HG03378 (cell line): ENCODE measurements at regions not wholly inside any gene's neighbourhood (a gene's known extent, or its start where the extent isn't known, plus 50 kb on each side); places are given as distances from the start of the nearest gene placed in this dataset.

Source experiments
- ATAC-seq: cut with Tn5 transposase; IDR thresholded peaks from one replicate; pipeline ENCODE4 v1.9.1; 2021; ENCODE audit warnings: mild to moderate bottlenecking, moderate library complexity; ENCODE audit not compliant: unreplicated experiment

GRCh38 chr22:49449811-49450446 is 377.7 kb downstream of the BRD1 start:
- ATAC-seq = no peak

DNA sequence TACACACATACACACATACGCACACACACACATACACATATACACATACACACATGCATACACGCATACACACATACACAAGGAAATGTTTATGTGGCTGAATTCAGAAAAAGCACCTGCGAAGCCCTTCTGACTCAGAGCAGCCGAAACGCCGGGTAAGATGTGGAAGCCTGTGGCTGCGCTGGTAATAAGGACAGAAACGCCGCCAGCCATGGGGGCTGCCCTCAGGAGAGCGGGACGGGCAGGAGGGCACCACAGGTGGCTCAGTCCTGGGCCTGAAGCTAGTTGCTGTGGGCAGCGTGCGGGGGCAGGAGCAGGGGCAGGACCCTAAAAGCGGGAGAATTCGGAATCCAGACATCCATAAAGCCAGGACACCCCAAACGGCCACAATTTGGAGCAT is 378.3 kb downstream of the BRD1 start:
- no peak for ATAC-seq

DNA sequence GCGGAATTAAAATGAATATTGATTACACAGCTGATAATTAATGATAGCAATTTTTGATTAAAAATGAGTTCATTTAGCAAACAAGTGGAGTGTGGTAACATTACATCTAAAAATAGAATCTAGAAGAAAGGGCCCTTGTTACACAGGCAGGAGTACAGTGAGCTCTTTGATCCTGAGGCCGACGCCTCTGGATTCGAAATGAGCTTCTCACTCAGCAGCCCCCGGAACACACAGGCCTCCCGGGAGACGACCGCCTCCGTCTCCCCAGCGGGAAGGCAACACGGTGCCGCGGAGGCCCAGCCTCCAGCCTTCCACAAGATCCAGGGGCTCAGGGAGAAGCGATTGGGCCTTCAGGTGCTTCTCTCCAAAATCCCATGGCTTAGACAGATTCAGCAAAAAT is 379.1 kb downstream of the BRD1 start:
- no peak for ATAC-seq

DNA sequence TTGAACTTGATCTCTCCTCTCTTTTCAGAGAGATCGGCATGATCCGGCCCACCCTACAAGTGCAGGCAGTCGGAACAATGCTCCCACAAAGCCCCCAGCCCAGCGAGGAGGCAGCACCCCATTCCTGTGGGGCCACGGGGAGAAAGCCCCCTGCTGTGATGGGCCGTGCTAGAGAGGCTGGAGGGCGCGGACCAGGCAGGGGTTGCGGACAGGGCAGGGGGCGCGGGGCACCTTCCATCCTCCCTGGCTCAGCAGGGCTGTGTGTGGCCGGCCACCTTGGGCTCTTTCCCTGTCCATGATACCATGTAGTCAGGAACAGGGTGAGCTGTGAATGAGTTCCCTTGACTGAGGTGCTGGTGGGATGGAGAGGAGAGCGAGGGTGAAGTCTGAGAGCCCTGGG is 379.8 kb downstream of the BRD1 start:
- no peak for ATAC-seq

DNA sequence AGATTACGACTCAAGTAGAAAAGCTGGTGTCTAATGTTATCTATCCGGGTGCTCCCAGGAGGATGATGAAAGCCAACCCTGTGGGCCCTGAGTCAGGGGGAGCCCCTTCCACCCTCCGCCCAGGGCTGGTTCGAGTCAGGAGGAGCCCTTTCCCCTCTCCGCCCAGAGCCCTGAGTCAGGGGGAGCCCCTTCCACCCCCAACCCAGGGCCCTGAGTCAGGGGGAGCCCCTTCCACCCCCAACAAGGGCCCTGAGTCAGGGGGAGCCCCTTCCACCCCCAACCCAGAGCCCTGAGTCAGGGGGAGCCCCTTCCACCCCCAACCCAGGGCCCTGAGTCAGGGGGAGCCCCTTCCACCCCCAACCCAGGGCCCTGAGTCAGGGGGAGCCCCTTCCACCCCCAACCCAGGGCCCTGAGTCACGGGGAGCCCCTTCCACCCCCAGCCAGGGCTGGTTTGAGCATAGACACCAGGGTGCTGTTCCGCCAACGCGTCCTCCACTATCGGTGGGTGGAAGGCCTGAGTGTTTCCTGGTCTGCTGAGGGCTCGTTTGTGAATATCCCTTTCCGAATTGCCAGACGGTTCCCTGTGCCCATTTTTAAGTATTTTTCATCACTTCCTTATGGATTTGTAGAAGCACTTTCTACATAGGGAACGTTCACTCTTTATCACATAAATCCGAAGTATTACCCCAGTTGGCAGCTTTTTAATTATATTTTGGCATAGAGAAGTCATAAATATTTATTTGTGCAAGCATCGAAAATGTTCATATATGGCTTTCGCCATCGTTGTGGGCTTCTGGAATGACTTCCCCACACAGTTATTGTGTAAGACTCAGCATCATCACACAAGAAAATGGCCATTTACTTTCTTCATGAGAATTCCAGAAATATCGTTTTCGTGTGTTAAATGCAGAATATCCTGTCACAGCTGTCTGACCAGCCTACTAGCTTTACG is 380.6 kb downstream of the BRD1 start:
- ATAC-seq = no peak

- no peak for ATAC-seq
These were observed 381.4 kb downstream of the BRD1 start for GRCh38 chr22:49446145-49446758.

- ATAC-seq = no peak
These were observed 382.9 kb downstream of the BRD1 start for GRCh38 chr22:49444781-49445180.

- ATAC-seq = no peak
These were observed 386.7 kb downstream of the BRD1 start for GRCh38 chr22:49440931-49441330.

- no peak for ATAC-seq
These were observed 388.3 kb downstream of the BRD1 start for GRCh38 chr22:49439373-49439772.

GRCh38 chr22:49437956-49438355 is 389.7 kb downstream of the BRD1 start:
- no peak for ATAC-seq

GRCh38 chr22:49437356-49437755 is 390.3 kb downstream of the BRD1 start:
- no peak for ATAC-seq

DNA sequence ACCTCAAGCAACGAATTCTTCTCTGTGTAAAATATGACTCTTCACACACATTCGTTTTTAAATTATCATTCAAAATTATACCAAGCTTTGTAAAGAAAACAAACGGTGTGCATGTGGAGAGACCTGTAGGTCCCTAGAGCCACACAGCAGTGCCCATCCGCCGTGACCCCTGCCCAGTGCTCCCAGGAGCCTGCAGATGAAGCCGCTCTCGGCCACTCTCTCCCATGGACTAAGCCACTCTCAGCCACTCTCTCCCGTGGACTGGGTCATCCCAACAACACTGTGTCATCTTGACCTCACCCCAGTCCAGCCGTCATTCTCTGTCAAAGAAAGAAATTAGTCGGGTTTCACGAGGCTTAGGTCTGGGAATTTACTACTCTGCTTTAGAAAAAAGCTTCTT is 391.6 kb downstream of the BRD1 start:
- no peak for ATAC-seq

GRCh38 chr22:49435596-49435995 is 392.1 kb downstream of the BRD1 start:
- ATAC-seq = no peak

DNA sequence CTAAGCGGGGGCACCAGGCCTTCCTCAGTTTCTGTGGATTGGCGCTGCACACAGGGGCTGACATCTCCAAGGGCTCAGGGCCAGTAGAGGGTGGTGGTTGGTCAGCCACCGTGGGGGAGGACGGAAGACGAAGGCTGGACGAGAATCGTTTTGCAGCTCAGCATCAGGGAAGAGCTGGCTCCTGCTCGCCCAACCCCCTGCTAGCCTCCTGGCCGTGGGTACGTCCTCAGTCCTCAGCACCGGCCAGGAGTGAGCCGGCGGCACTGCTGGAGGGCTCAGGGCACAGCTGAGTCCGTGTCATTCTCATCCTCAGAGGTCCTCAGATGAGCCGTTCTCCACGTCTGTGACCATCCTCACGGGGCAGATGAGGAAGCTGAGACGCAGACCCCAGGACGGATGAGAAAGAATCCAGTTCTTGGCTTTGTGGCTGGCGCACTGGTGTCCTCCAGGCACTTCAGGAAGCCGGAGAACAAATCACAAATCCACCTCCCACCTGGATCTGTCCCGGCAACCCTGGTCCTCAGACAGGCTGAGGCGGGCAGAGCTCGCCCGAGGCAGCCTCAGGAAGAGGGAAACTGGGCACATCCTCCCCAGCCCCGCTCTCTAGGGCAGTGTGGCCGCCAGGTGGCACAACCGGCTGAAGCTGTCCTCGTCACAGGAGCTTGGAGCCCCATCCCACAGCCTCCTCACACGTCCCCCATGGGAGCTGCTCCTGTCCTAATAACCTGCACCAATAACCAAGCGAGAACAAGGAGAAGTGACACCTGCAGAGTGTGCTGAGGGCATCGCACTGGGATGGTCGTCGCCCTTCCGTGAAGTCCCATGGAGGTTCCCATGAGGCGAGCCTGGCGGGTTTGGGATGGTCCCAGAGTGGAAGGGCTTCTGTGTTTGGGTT is 393.7 kb downstream of the BRD1 start:
- ATAC-seq = no peak

DNA sequence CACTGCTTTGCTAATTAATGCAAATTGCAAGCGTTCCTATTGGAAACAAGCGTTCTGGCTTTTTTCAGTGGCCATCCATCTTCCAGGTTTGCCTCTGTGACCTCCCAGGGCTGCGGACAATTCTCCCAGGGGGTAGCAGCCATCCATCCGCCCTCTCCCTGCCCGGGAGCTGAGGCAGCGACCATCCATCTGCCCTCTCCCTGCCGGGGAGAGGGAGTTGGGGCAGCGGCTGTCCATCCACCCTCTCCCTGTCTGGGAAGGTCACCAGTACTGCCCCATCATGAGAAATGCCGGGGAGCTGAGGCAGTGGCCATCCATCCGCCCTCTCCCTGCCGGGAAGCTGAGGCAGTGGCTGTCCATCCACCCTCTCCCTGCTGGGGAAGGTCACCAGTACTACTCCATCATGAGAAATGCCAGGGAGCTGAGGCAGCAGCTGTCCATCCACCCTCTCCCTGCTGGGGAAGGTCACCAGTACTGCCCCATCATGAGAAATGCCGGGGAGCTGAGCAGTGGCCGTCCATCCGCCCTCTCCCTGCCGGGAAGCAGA is 394.7 kb downstream of the BRD1 start:
- ATAC-seq = no peak

DNA sequence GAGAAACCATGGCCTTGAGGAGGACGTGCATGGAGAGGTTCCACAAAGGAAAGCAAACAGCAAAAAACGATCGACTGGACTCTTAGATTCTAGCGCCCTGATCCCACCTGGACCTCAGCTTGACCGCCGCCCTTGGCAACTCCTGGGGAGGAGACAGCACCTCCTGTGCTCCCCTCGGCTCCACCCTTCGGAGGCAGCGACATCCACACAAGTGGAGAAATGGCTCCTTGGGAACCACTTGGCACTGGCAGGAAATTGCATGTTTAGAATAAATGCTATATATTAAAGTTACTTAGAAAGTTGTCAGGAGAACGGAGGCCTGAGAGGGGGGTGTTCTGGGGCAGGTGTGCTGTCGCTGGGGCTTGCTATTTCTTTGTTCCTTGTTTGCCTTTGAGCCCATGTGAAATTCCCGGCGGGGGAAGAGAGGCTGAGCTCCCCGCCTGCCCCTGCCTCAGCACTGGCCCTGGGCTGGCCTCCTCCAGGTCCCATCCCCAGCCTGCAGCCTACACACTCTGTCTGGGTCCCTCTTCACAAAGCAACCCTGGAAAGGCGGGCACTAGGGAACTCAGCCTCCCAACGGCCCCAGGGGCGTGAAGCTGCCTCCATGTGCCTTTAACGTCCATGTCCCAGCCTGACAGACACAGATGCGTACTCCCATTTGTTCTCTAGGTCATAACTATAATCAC is 395.3 kb downstream of the BRD1 start:
- no peak for ATAC-seq

DNA sequence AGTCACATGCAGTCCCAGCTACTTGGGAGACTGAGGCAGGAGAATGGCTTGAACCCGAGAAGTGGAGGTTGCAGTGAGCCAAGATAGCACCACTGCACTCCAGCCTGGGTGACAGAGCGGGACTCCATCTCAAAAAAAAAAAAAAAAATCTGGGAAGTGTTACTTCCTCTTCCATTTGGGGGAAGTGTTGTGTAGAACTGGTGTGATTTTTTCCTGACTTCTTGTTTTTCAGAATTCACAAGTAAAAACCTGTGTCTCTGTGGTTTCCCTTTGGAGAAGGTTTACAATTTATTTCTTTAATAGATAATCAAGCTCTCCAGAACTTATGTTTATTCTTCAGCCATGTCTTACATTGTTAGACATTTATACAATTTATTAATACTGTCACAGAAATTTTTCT is 396.1 kb downstream of the BRD1 start:
- no peak for ATAC-seq

- no peak for ATAC-seq
These were observed 398.6 kb downstream of the BRD1 start for GRCh38 chr22:49429066-49429465.

DNA sequence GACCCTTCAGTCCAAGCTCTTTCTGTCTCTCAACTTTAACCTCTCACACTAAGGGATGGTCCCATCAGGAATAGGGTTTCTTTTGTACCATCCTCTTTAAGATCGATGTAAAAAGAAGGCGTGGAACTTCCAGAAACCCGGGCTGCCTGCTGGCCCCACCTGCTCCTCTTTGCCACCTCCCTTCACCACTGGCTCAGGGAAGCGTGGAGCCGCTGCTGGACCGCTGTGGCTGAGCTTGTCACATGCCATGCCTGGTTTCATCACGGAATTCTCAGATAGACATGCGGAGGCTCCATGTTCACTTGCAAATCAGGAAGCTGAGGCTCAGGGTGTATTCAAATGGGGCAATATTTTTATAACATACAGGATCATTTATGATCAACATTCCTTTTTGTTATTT is 399.7 kb downstream of the BRD1 start:
- ATAC-seq = no peak

DNA sequence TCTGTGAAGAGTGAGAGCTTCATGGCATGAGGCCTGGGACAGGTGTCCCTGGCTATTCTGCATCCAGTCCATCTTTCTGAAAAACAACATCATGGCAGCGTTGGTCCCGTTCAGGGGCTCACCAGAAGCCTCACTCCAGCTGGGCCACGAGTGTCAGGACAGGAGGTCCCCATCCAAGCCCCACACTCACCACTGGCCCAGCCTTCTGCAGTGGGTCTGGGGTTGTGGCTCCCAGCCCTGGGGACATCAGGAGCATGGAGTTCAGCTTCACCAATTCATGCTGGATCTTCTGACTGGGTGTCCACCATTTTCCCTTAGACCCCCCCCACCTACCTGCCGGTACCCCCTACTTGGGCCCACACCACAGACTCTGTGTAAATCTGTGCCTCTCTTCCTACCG is 400.3 kb downstream of the BRD1 start:
- no peak for ATAC-seq
